Caki2 (cell line): ENCODE measurements at regions not wholly inside any gene's neighbourhood (a gene's known extent, or its start where the extent isn't known, plus 50 kb on each side); places are given as distances from the start of the nearest gene placed in this dataset.

ENCODE experiments used
- DNase-seq: peaks from one replicate; pipeline ENCODE4 v3.0.0-alpha.2; 2015; ENCODE audit warnings: low read depth
- in situ Hi-C: cut with HindIII; loops from 2 replicates; pipeline ENCODE4 v1.10.0; 2016; ENCODE audit warnings: low sequenced_read_pairs, low pct_unique_long_range_greater_than_20kb, mixed read lengths

DNA sequence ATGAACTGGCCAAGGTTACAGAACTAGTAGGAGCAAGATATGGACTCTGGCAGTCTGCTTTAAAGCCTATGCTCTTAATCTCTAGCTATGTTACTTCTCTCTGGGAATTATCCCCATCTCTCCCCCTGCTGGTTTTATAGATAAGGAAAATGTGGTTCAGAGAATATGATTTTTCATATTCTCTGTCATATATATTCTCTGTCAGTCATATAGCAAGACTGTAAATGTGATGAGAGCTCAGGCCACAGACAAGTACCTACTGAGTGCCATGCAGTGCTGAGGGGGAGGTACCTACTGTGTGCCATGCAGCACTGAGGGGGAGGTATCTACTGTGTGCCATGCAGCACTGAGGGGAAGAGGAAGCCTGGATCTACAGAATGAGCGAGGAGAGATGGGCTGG, 220.3 kb upstream of the FGGY start:
- in situ Hi-C loops, result no loop called here
- DNase-seq, result no peak

DNA sequence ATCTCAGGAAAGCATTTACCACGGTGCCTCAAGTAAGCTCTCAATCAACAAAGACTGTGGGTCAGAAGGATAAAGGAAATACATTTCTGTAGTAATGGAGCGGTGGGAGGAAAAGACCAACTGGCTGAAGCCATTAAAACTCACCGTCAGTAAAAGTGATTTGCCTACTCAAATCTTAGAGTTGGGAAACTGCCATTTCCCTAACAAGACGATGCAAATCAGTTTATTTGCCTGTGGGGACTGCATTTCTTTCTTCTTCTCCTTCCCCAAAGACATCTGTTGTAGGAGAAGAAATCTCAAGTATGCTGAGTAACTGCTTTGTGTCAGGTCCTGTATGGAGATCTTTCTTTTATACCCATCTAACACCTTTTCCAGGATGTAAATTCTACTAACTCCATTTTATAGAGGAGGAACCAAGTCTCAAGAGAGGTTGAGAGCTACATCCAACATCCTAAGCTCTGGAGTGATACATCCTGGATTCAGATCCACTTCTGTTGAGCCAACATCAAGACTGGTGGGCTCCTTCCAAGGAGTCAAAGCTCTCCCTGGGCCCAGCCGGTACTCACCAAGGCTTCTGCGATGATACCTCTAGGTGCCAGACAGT, 219.3 kb upstream of the FGGY start:
- in situ Hi-C loops, result no loop called here
- DNase-seq, result no peak

DNA sequence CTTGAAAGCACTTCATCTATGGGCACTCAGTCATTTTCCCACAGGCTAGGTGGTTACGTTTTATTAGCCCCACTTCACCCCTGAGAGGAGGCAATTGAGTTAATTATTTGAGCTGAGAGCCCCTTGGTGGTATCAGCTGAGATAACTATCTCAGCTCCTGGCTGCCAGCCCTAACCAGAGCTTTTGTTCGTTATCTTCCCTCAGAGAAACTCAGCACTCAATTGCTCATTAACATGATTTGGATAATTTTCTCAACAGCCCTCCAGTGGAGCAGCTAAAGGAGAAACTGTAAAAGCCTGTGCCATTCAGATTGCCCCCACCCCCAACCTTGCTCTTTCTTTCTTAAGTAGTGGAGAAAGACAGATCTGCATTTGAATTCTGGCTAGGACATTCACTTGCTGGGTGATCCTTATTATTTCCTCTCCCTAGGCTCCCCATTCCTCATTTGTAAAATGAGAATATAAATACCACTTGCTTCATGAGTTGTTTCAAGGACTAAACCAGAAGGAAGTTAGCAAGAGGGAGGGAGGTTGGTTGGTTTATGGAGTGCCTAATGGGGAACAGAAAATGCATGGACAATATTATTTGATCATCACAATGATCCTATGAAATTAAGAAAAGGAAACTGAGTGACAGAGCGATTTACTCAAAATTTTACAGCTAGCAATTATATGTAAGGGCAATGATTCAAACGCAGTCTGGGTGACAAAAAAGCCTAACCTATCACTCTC, 218.7 kb upstream of the FGGY start:
- in situ Hi-C loops, result no loop called here
- DNase-seq, result no peak

DNA sequence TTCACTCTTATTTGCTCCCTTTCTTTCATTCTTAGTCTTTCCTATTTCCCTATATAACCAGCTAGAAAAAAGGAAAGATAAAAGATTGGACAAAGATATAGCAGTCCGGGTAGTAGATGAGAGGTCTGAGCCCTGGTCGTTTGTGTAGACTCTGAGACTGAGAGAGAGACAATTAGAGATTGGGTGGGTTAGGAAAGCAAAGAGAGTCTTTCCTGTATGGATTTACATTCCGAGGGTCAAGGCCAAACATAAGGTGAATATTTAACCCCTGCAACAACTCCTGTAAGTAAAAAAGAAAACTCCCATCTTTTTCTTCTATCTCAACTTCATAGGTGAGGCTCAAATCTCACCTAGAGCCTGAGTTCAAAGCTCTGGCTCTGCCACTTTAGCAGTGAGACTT, 218.0 kb upstream of the FGGY start:
- in situ Hi-C loops, result no loop called here
- DNase-seq, result no peak

DNA sequence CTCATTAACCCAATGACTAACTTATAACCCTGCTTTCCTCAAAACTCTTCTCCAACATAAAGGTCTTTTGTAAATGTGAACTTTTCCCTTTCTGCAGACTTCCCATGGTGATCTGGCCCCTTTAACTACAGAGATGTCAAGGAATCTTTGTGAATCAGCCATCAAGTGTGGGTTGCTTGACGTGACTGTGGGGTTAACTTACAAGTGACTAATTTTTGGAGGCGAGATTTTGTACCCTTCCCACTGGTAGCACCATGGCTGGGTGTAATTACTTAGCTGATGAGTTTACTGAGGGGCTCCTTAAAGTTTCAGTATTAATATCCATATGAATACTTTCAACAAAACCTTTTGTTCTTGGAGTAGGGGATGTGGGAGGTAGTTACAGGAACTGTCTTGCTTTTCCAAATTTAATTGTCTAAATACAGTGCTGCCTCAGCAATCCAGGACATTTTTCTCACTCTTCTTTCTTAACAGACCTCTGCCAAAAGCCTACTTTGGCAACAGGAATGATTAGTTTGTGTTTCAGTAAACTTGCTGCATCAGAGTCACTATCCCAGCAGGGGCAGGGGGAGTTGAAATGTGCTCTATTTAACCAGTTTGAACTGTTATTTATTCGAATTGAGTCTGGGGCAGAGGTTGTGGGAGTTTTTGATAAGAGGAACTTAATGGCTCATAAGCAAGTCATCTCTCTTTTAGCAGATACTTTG, 217.3 kb upstream of the FGGY start:
- DNase-seq, result no peak

DNA sequence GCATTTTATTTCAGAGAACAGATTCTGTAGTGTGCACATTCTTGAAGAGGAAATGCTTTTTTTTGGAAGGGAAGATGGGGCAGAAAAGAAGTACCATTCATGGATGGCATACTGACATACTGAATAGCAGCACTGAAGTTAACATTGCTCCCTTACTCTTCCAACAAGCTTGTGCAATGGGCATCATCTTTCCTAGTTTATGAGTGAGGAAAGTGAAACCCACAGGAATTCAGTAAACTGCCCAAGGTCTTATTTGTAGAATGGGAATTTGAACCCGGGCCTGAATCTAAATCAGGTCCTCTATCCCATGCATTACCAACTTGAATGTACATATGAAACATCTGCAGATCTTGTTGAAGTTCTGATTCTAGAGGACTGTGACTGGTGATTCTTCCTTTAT, 215.7 kb upstream of the FGGY start:
- in situ Hi-C loops, result no loop called here
- no peak for DNase-seq

More for the DNA sequence above, 217.3 kb upstream of the FGGY start:
- in situ Hi-C loops, result no loop called here

DNA sequence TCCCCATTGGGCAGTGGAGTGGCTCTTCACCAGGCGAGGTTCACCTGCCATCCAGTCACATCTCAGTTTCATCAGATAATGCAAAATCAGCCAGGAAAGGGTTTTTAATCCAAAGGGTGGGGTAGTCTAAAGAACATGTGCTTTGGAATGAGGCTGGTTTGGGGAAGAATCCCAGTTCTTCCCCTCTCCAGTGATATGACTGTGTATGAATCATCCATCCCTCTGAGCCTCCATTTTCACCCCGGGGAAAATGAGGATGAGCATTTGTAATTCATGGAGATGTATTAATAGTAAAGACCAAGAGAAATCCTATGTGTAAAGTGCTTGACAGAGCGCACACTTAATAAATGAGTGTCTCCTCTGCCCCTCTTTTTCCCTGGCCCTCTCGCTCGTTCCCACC, 215.1 kb upstream of the FGGY start:
- in situ Hi-C loops, result no loop called here

DNA sequence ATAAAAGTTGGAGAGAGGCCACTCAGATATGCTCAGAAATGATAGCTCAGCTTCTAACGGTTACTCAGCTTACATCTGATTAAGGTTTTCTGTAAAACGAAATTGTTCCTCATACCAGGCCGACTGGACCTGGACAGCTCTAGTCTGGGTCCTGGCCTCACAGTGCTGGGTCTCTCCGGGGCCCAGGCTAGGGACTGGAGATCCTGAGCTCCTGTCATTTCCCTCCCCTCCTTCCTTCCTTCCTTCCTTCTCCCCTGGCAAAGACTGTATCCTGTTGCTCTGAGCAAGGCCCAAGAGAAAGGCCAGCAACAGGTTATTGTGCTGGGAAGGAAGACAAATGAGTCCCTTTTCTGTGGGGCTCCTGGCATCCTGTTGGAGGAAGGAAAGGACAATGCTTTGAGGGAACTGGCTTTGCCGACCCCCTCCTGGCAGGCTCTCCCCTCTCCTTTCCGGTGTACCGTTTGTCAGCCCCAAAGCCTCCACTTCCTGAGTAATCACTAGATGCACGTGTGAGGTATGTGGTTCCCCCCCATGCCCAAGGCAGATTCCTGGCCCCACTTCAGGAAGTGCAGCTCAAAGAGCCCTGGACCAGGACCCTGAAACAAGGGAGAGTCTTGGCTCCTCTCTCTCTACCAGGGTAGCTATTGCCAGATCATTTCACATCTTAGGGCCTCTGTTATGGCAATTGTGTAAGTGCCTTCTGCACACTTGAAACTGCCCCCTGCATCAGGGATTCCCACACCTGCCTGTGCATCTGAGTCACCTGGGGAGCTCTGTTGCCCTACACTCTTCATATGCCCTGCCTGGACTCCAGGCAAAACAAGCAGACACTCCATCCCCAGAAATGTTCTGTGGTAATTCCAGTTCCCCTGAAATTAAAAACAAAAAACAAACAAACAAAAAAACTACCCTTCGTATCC, 212.7 kb upstream of the FGGY start:
- DNase-seq, result no peak
- in situ Hi-C loops, result no loop called here

More for the DNA sequence above, 215.1 kb upstream of the FGGY start:
- DNase-seq, result no peak

DNA sequence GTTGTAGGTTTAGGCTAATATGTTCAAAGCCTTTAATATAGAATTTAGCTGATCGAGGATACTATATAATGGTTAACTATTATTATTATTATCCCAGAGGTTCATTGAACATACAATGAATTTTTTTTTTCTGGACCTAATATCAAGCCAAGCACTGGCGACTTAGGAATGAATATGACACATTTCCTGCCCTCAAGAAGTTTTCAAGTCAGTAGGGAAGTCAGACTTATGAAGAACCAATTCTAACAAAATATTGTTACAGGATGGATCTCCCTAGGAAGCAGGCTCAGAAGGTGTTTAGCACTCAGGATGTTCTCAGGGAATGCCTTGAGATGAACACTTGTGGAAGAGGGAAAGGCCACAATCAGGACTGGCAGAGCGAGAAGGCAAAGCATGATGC, 211.8 kb upstream of the FGGY start:
- DNase-seq, result no peak
- in situ Hi-C loops, result no loop called here

DNA sequence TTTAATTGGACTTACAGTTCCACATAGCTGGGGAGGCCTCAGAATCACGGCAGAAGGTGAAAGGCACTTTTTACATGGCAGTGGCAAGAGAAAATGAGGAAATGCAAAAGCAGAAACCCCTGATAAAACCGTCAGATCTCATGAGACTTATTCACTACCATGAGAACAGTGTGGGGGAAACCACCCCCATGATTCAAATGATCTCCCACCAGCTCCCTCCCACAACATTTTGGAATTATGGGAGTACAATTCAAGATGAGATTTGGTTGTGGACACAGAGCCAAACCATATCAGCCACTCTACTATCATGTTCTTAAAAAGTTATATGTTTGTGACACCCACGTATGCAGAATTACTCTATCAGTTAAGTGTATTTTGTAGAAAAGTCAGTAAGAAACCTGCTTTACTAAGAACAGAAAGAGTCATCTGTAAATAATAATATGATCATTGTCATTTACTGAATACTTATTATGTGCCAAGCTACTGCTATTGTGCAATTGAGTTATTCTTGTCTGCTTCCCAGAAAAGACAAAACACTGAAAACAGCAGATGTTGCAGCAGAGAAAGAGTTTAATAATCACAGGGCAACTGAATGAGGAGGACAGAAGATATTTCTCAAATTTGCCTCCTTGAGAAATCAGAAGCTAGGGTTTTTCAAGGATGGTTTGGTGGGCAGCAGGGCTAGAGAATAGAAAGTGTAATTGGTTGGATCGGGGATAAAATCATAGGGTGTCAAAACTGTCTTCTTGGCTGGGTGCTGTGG, 207.7 kb upstream of the FGGY start:
- in situ Hi-C loops, result no loop called here
- no peak for DNase-seq

DNA sequence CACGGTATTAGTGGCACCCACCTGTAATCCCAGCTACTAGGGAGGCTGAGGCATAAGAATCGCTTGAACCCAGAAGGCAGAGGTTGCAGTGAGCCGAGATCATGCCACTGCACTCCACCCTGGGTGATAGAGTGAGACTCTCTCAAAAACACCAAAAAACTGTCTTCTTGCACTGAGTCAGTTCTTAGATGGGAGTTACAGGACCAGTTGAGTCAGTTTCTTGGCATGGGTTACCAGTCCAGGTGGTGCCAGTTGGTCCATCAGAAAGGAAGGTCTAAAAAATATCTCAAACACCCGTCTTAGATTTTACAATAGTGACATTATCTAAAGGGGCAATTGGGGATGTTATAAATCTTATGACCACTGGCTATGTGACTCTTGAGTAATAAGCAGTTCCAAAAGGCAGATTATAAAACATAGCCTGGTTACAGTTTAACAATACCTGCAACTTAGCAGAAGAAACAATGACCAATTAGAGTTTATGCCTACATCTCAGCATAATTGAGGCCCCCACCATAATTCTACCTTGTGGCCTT, 206.9 kb upstream of the FGGY start:
- in situ Hi-C loops, result no loop called here
- no peak for DNase-seq

DNA sequence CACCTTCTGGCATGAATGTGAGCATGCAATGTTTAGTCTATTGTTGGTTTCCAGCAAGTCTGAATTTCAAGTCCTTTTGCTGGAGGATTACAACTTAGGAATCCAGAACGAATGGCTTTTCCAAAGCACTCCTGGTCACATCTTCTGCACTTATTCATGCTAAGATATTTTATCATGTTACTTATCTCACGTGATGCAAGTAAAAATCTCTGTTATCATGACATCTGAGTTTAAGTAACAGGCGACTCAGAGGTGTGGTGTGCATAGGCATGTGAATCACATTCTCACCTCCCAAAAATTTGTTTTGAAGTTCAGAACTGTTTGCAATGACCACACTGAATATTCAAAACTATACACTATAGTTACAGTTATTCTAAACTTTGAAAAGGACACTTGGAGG, 204.8 kb upstream of the FGGY start:
- DNase-seq, result no peak
- in situ Hi-C loops, result no loop called here

DNA sequence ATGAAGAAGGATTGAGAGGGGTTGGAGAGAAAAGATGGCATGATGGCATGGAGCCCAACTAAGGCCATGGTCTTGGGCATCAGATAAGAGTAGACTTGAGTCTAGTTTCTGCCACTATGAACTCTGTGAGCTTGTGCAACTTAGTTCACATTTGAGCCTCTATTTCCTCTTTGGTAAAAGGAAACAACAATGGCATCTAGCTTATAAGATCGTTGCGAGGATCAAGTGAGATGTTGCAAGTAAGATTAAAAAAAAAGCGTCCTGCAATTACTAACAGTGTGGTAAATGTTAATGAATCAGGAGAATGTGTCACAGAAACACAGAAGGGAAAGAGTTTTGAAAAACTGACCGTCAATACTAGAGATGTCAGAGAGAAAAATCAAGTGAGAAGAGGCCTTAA, 202.9 kb upstream of the FGGY start:
- no peak for DNase-seq
- in situ Hi-C loops, result no loop called here

DNA sequence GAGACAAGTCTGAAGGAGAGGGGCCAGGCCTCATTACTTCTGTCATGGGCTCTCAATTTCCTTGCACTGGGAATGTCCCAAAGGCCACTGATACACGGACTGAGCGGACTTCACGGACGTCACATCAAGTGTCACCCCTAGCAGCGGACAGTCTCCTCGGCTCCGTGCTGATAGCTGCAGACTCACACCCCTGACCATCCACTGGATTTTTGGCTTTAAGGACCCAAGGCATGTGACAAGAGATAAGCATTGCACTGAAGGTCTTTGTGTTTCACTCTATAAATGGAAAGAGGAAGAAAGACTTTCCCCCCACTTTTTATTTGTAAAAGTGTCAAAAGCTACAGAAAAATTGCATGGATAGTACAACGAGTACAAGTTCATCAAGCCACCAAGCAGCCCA, 200.4 kb upstream of the FGGY start:
- in situ Hi-C loops, result no loop called here
- no peak for DNase-seq

DNA sequence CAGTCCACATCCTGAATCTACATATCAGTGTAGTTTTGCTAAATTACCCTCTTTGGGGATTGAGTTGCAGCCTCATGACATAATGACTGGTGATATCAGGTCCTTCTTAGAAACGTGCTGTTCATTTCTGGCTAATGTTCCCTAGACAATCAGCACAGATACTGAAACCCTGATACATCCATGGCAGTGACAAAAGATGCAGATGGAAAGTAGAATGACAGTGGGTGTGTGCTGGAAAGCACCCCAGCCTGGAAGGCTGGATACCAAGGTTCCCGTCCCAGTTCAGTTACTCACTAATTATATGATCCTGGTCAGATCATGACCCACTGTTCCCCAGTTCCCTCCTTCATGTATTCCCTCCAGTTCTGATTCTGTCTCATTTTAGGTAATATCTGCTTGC, 198.2 kb upstream of the FGGY start:
- in situ Hi-C loops, result no loop called here
- no peak for DNase-seq

DNA sequence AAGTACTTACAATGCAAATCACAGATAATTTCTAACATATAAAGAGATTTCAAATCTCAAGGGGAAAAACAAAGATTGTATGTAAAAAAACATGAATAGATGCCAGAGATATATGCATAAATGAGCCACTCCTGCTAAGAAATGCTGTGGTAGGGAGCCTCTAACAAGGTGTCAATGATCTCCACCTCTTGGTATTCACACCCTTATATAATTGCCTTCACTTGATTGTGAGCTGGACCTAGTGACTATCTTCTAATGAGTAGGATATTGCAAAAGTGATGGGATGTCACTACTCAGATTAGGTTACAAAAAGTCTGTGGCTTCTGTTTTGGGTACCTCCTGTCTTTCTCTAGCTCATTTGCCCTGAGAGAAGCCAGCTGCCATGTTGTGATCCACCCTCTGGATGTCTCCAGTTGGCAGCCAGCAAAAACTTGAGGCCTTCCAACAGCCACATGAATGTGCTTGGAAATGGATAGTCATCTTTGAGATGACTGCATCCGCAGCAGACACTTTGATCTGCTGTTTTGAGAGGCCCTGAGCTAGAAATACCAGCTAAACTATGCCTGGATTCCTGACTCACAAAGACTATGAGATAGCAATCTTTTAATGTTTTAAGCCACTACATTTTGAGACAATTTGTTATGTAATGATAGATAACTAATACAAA, 196.1 kb upstream of the FGGY start:
- no peak for DNase-seq
- in situ Hi-C loops, result no loop called here

DNA sequence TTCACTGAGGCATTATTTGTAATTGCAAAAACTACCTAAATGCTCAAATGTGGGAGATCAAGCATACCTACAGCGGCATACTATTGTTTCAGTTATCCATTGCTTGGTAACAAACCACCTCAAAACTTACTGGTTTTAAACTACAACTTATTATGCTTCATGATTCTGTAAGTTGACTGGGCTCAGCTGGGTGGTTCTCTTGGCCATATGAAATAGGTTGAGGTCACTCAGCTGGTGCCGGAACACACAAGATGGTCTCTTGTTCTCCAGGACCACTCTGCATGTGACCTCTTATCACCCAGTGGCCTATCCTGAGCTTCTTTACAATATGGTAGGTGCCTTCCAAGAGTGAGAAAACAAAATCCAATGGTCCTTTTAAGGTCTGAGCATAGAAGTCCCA, 195.4 kb upstream of the FGGY start:
- in situ Hi-C loops, result no loop called here
- DNase-seq, result no peak
